B cell (primary cell): ENCODE measurements at regions not wholly inside any gene's neighbourhood (a gene's known extent, or its start where the extent isn't known, plus 50 kb on each side); places are given as distances from the start of the nearest gene placed in this dataset.

Experiments used
- ATAC-seq: fragments of 200-7000 bp; cut with Tn5 transposase; one replicate; pipeline ENCODE4 v1.10.0; 2021; ENCODE audit warnings: low read depth, mild to moderate bottlenecking, moderate number of reproducible peaks, moderate library complexity
- CTCF ChIA-PET: fragments of 350-600 bp; sonication (Branson Sonifier 250); formaldehyde crosslinking; loops from one replicate; lab custom pipeline; 2021; ENCODE audit warnings: antibody characterized with exemption, inconsistent platforms; lab: Charles Lee
- POLR2A ChIA-PET: fragments of 350-600 bp; sonication (Branson Sonifier 250); formaldehyde crosslinking; loops from one replicate; lab custom pipeline; 2021; ENCODE audit warnings: antibody characterized with exemption; lab: Charles Lee
- DNase-seq: peaks from one replicate; pipeline ENCODE4 v3.0.0; 2013
- H2AFZ ChIP-seq: 2 replicates; pipeline ENCODE4 v1.6.1; 2012; ENCODE audit warnings: mild to moderate bottlenecking, low read depth, low read length; ENCODE audit not compliant: insufficient read depth, poor library complexity, severe bottlenecking
- H3K27ac ChIP-seq, 2 donors: 1 replicate in 1 of 2; 2 replicates in 1 of 2; pipeline ENCODE4 v1.5.1; 2012 to 2013; ENCODE audit warnings: low read length in 2 of 2, mild to moderate bottlenecking in 2 of 2, moderate library complexity in 1 of 2
- H3K27me3 ChIP-seq, 4 experiments: fragments of 200-600 bp in 1 of 4; sonication (generic) in 1 of 4; replicated peaks in 1 of 4; 1 replicate in 2 of 4; 2 replicates in 2 of 4; pipeline versions ENCODE4 v1.6.1 to v1.7.0; 2013 to 2016; ENCODE audit warnings: low read length in 3 of 4, mild to moderate bottlenecking in 2 of 4, mixed read lengths in 1 of 4, moderate library complexity in 1 of 4; ENCODE audit not compliant: insufficient read depth in 4 of 4, control insufficient read depth in 3 of 4; ENCODE audit errors: control extremely low read depth in 1 of 4
- H3K36me3 ChIP-seq, 2 experiments: replicated peaks in 1 of 2; 1 replicate in 1 of 2; 2 replicates in 1 of 2; pipeline versions ENCODE4 v1.6.1 to v1.7.1; 2013; ENCODE audit warnings: low read length in 1 of 2; ENCODE audit not compliant: insufficient read depth in 2 of 2, control insufficient read depth in 1 of 2; ENCODE audit errors: control extremely low read depth in 1 of 2, extremely low read depth in 1 of 2
- H3K4me1 ChIP-seq, 2 donors: fragments of 200-600 bp in 1 of 2; sonication (generic) in 1 of 2; 1 replicate in 1 of 2; 2 replicates in 1 of 2; pipeline versions ENCODE4 v1.5.1 to v1.6.1; 2013 to 2017; ENCODE audit warnings: low read length in 2 of 2; ENCODE audit not compliant: control insufficient read depth in 2 of 2, insufficient read depth in 2 of 2
- H3K4me2 ChIP-seq: replicated peaks from 2 replicates; pipeline ENCODE3; 2012; ENCODE audit warnings: mild to moderate bottlenecking, low read depth, low read length; ENCODE audit not compliant: poor library complexity, severe bottlenecking
- H3K4me3 ChIP-seq, 5 experiments: fragments of 200-600 bp in 1 of 5; sonication (generic) in 1 of 5; 1 replicate in 3 of 5; 2 replicates in 2 of 5; pipeline versions ENCODE4 v1.5.1 to v1.7.0; 2011 to 2016; ENCODE audit warnings: low read length in 4 of 5, mild to moderate bottlenecking in 4 of 5, low read depth in 2 of 5, control low read depth in 1 of 5, moderate library complexity in 1 of 5; ENCODE audit not compliant: insufficient read depth in 1 of 5; ENCODE audit errors: control extremely low read depth in 1 of 5, extremely low read depth in 1 of 5
- H3K79me2 ChIP-seq: fragments of 200-600 bp; sonication (generic); one replicate; pipeline ENCODE4 v1.6.0; 2016; ENCODE audit warnings: low read length; ENCODE audit not compliant: control insufficient read depth, insufficient read depth
- H3K9ac ChIP-seq: fragments of 200-600 bp; sonication (generic); 2 replicates; pipeline ENCODE4 v1.6.1; 2017; ENCODE audit warnings: mild to moderate bottlenecking, low read length, moderate library complexity
- H3K9me3 ChIP-seq, 3 donors: one replicate each; pipeline versions ENCODE4 v1.6.1 to v1.7.1; 2013; ENCODE audit warnings: low read length in 2 of 3; ENCODE audit not compliant: control insufficient read depth in 2 of 3, insufficient read depth in 1 of 3; ENCODE audit errors: control extremely low read depth in 1 of 3
- H4K20me1 ChIP-seq: 2 replicates; pipeline ENCODE4 v1.6.0; 2012; ENCODE audit warnings: mild to moderate bottlenecking, low read length; ENCODE audit not compliant: insufficient read depth, control insufficient read depth, poor library complexity, severe bottlenecking
- H3K27ac Mint-ChIP-seq: one replicate; pipeline ENCODE4 v1.8.0; 2021; ENCODE audit warnings: mixed read lengths
- H3K27me3 Mint-ChIP-seq: one replicate; pipeline ENCODE4 v1.8.0; 2021; ENCODE audit warnings: mixed read lengths
- H3K4me1 Mint-ChIP-seq: one replicate; pipeline ENCODE4 v1.8.0; 2021; ENCODE audit warnings: mixed read lengths
- H3K4me3 Mint-ChIP-seq: one replicate; pipeline ENCODE4 v1.8.0; 2021; ENCODE audit warnings: mixed read lengths
- H3K9me3 Mint-ChIP-seq: one replicate; pipeline ENCODE4 v1.8.0; 2022; ENCODE audit warnings: mixed read lengths; ENCODE audit not compliant: insufficient read depth
- CTCF ChIP-seq: fragments of 200-600 bp; IDR thresholded peaks from one replicate; pipeline ENCODE4 v1.8.0; 2022; ENCODE audit warnings: antibody characterized with exemption, mild to moderate bottlenecking
- EZH2 ChIP-seq: IDR thresholded peaks from 2 replicates; pipeline ENCODE4 v1.6.1; 2012; ENCODE audit warnings: borderline replicate concordance, low read depth, mild to moderate bottlenecking, moderate library complexity, low read length; ENCODE audit not compliant: insufficient read depth, poor library complexity, severe bottlenecking
- WGBS: methylation state at CpG from one replicate; pipeline ENCODE4 v1.1.5; 2013; ENCODE audit warnings: missing lambda C conversion rate; ENCODE audit not compliant: insufficient coverage; 5-methylcytosine and 5-hydroxymethylcytosine counted together
- intact Hi-C: fragments of 100-400 bp; cut with micrococcal nuclease; formaldehyde crosslinking; loops from one replicate; pipeline ENCODE4 v1.10.0; 2022

GRCh38 chr13:107562203-107562602 is 653.1 kb downstream of the LIG4 start:
- H3K27me3 ChIP-seq = no peaks in the 10 kb centered on the region
- 100% methylated on average over 1 of the region's 5 CpGs for WGBS
- H3K36me3 ChIP-seq = no peaks in the 10 kb centered on the region
- DNase-seq (no peak), ATAC-seq (no peak)
- Mint-ChIP-seq H3K4me1 (no peaks in the 10 kb centered on the region), H3K9me3 (no peaks in the 10 kb centered on the region), H3K4me3 (no peak overlapping the region), H3K27me3 (no peaks in the 10 kb centered on the region), H3K27ac (no peak overlapping the region)
- H3K27ac ChIP-seq = no peak overlapping the region
- intact Hi-C loops = no loop called here
- no peaks in the 10 kb centered on the region for H4K20me1 ChIP-seq
- TF ChIP-seq CTCF = no peak
- TF ChIP-seq EZH2 = no peak
- H3K4me2 ChIP-seq = no peak overlapping the region
- H3K79me2 ChIP-seq = no peaks in the 10 kb centered on the region
- ChIA-PET CTCF (no interaction called here), POLR2A (no interaction called here)
- H3K9ac ChIP-seq = no peak overlapping the region
- no peaks in the 10 kb centered on the region for H3K4me1 ChIP-seq
- peaks cover 0 to 7% (median 0%) of the 10 kb centered on the region in 3 donors for H3K9me3 ChIP-seq
- no peak overlapping the region for H2AFZ ChIP-seq
- H3K4me3 ChIP-seq = no peak overlapping the region

GRCh38 chr13:107554460-107554859 is 660.9 kb downstream of the LIG4 start:
- intact Hi-C loops = no loop called here
- H3K4me1 ChIP-seq = no peaks in the 10 kb centered on the region
- H3K4me2 ChIP-seq = no peak overlapping the region
- ChIA-PET CTCF (no interaction called here), POLR2A (no interaction called here)
- H4K20me1 ChIP-seq = no peaks in the 10 kb centered on the region
- H3K79me2 ChIP-seq = no peaks in the 10 kb centered on the region
- DNase-seq = no peak
- no peaks in the 10 kb centered on the region for H3K27me3 ChIP-seq
- H3K9ac ChIP-seq = no peak overlapping the region
- WGBS = 39% methylated on average over 2 of the region's 5 CpGs
- H3K9me3 Mint-ChIP-seq = no peaks in the 10 kb centered on the region
- H3K27ac Mint-ChIP-seq = no peak overlapping the region
- no peaks in the 10 kb centered on the region for H3K27me3 Mint-ChIP-seq
- no peak for ATAC-seq
- TF ChIP-seq EZH2 (no peak), CTCF (no peak)
- H2AFZ ChIP-seq = no peak overlapping the region
- no peak overlapping the region for H3K4me3 ChIP-seq
- no peak overlapping the region for H3K4me3 Mint-ChIP-seq
- peaks cover 0 to 8% (median 0%) of the 10 kb centered on the region in 3 donors for H3K9me3 ChIP-seq
- no peaks in the 10 kb centered on the region for H3K4me1 Mint-ChIP-seq
- no peaks in the 10 kb centered on the region for H3K36me3 ChIP-seq
- no peak overlapping the region for H3K27ac ChIP-seq
